Ecto neural progenitor cell (in vitro differentiated cells): ENCODE measurements at regions not wholly inside any gene's neighbourhood (a gene's known extent, or its start where the extent isn't known, plus 50 kb on each side); places are given as distances from the start of the nearest gene placed in this dataset.

Experiments
- DNase-seq: peaks from one replicate; pipeline ENCODE4 v3.0.0-alpha.2; 2018; ENCODE audit warnings: low spot score

- no peak for DNase-seq
Observed at GRCh38 chr20:11084508-11084907, 410.7 kb upstream of the JAG1 start.

GRCh38 chr20:11086970-11087369 lies 413.2 kb upstream of the JAG1 start:
- no peak for DNase-seq

GRCh38 chr20:11090751-11091150 lies 417.0 kb upstream of the JAG1 start:
- no peak for DNase-seq

GRCh38 chr20:11091511-11091910 lies 417.7 kb upstream of the JAG1 start:
- DNase-seq: no peak

GRCh38 chr20:11092151-11092550 lies 418.4 kb upstream of the JAG1 start:
- no peak for DNase-seq

- no peak for DNase-seq
Observed at GRCh38 chr20:11094196-11094595, 420.4 kb upstream of the JAG1 start.

GRCh38 chr20:11094711-11095110 lies 420.9 kb upstream of the JAG1 start:
- no peak for DNase-seq

GRCh38 chr20:11098888-11099287 lies 425.1 kb upstream of the JAG1 start:
- no peak for DNase-seq

GRCh38 chr20:11101243-11101642 lies 427.4 kb upstream of the JAG1 start:
- DNase-seq: no peak

GRCh38 chr20:11101696-11102095 lies 427.9 kb upstream of the JAG1 start:
- no peak for DNase-seq

GRCh38 chr20:11103866-11104265 lies 430.1 kb upstream of the JAG1 start:
- no peak for DNase-seq

- DNase-seq: no peak
Observed at GRCh38 chr20:11108102-11108810, 434.5 kb upstream of the JAG1 start.

GRCh38 chr20:11110535-11110934 lies 436.7 kb upstream of the JAG1 start:
- no peak for DNase-seq

- no peak for DNase-seq
Observed at GRCh38 chr20:11111191-11111590, 437.4 kb upstream of the JAG1 start.

GRCh38 chr20:11112832-11113231 lies 439.0 kb upstream of the JAG1 start:
- DNase-seq: no peak

- DNase-seq: no peak
Observed at GRCh38 chr20:11114382-11114781, 440.6 kb upstream of the JAG1 start.

- no peak for DNase-seq
Observed at GRCh38 chr20:11117808-11118528, 444.2 kb upstream of the JAG1 start.

GRCh38 chr20:11118802-11119380 lies 445.1 kb upstream of the JAG1 start:
- no peak for DNase-seq

- DNase-seq: no peak
Observed at GRCh38 chr20:11119573-11119972, 445.8 kb upstream of the JAG1 start.

GRCh38 chr20:11120431-11120830 lies 446.6 kb upstream of the JAG1 start:
- DNase-seq: no peak

- DNase-seq: no peak
Observed at GRCh38 chr20:11124849-11125505, 451.2 kb upstream of the JAG1 start.

- DNase-seq: no peak
Observed at GRCh38 chr20:11128220-11128718, 454.5 kb upstream of the JAG1 start.

- DNase-seq: no peak
Observed at GRCh38 chr20:11128721-11129120, 454.9 kb upstream of the JAG1 start.
